22Rv1 (cell line): ENCODE measurements at regions not wholly inside any gene's neighbourhood (a gene's known extent, or its start where the extent isn't known, plus 50 kb on each side); places are given as distances from the start of the nearest gene placed in this dataset.

Experiments used
- CTCF ChIP-seq: fragments of 450-650 bp; IDR thresholded peaks from 2 replicates; pipeline ENCODE4 v1.5.1; 2017; ENCODE audit warnings: mild to moderate bottlenecking
- ZFX ChIP-seq: fragments of 450-650 bp; IDR thresholded peaks from 2 replicates; pipeline ENCODE4 v1.6.1; 2017; ENCODE audit warnings: antibody characterized with exemption, borderline replicate concordance

- TF ChIP-seq CTCF: no peak
- TF ChIP-seq ZFX: no peak
Measured at GRCh38 chr12:53805791-53806190, 54.0 kb upstream of the CISTR start.
